RWPE1 (cell line): ENCODE measurements at regions not wholly inside any gene's neighbourhood (a gene's known extent, or its start where the extent isn't known, plus 50 kb on each side); places are given as distances from the start of the nearest gene placed in this dataset.

Experiments used
- CTCF ChIA-PET: fragments of 350-600 bp; sonication (Branson Sonifier 250); formaldehyde crosslinking; extraction: SDS; loops from one replicate; lab custom pipeline; 2021; lab: Yijun Ruan, JAX
- POLR2A ChIA-PET: fragments of 400-600 bp; formaldehyde crosslinking; extraction: SDS; loops from one replicate; lab custom pipeline; 2020; ENCODE audit warnings: antibody characterized with exemption; ENCODE audit not compliant: low non-redundant PET; lab: Yijun Ruan, JAX
- DNase-seq: peaks from one replicate; pipeline ENCODE4 v3.0.0; 2012; ENCODE audit warnings: low spot score
- H3K27ac ChIP-seq: fragments of 450-650 bp; 2 replicates; pipeline ENCODE4 v1.5.1; 2017
- TF ChIP-seq, protein P1 (sequence below): fragments of 450-650 bp; conservative IDR thresholded peaks from 2 replicates; pipeline ENCODE4 v1.5.1; 2017; ENCODE audit warnings: low read depth, mild to moderate bottlenecking

DNA sequence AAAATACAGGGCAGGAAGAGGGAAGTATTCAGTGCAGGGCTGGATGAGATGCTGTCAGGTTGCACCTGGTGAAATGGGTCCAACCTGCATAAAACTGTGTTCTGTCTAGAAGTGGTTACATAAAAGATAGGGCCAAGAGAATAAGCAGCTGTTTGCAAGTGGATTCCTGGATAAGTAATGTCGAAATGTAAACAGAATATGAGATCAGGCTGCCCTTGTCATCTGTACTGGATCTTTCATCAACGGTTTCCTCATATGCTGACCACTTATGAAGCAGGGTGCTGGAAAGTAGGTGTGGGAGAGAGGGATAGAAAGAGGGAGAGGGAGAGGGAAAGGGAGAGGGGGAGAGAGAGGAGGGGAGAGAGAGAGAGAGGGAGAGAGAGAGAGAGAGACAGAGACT is 349.8 kb upstream of the CPEB2 start:
- DNase-seq, result no peak
- TF ChIP-seq, protein P1, sequence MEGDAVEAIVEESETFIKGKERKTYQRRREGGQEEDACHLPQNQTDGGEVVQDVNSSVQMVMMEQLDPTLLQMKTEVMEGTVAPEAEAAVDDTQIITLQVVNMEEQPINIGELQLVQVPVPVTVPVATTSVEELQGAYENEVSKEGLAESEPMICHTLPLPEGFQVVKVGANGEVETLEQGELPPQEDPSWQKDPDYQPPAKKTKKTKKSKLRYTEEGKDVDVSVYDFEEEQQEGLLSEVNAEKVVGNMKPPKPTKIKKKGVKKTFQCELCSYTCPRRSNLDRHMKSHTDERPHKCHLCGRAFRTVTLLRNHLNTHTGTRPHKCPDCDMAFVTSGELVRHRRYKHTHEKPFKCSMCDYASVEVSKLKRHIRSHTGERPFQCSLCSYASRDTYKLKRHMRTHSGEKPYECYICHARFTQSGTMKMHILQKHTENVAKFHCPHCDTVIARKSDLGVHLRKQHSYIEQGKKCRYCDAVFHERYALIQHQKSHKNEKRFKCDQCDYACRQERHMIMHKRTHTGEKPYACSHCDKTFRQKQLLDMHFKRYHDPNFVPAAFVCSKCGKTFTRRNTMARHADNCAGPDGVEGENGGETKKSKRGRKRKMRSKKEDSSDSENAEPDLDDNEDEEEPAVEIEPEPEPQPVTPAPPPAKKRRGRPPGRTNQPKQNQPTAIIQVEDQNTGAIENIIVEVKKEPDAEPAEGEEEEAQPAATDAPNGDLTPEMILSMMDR, result no peak
- no peak overlapping the region for H3K27ac ChIP-seq
- ChIA-PET POLR2A (no interaction called here), CTCF (no interaction called here)

- POLR2A ChIA-PET, result no interaction called here
- no peak overlapping the region for H3K27ac ChIP-seq
- no peak for DNase-seq
- TF ChIP-seq, protein P1, result no peak
- CTCF ChIA-PET, result no interaction called here
Observed at GRCh38 chr4:14653338-14653737, 348.9 kb upstream of the CPEB2 start.

DNA sequence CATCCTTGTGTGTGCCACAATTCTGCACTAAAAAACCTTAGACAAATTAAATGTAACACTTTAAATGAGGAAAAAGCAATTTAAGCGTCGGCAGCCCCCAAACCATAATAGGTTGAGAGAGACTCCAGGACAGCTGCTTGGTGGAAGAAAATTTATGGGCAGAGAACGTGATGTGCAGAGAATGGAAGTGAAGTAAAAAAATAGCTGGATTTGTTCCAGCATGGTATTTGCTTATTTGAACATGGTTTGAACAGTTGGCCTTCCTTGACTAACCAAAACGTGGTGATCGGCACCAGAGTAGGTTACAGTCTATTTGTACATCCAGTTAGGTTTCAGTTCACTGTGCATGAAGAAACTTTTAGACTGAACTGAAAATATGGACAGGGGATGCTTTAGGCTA is 343.0 kb upstream of the CPEB2 start:
- TF ChIP-seq, protein P1, result no peak
- ChIA-PET CTCF (no interaction called here), POLR2A (no interaction called here)
- DNase-seq, result no peak
- H3K27ac ChIP-seq, result no peak overlapping the region

- CTCF ChIA-PET, result no interaction called here
- POLR2A ChIA-PET, result no interaction called here
- peak; percentile 11 for DNase-seq
- no peak overlapping the region for H3K27ac ChIP-seq
- TF ChIP-seq, protein P1, result no peak
Observed at GRCh38 chr4:14667624-14668151, 334.6 kb upstream of the CPEB2 start.

DNA sequence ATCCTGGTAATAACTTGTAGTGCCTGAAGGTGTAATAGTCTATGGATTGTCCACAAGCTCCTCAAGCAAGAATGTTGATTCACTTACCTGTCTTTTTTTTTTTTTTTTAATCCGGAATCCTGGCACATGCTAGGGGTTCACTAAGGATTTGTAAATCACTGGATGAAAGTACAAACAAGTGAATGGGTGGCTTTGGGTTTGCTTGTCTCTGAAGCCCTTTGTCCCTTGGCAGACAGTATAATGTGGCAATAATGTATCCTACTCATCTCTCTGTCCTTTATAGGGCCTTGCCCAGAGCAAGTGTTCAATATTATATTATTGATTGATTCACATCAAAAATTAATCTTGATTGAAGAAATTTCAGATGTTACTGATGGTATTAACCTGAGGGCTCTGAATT is 334.0 kb upstream of the CPEB2 start:
- no peak overlapping the region for H3K27ac ChIP-seq
- DNase-seq, result no peak
- ChIA-PET POLR2A (no interaction called here), CTCF (no interaction called here)
- TF ChIP-seq, protein P1, result no peak

DNA sequence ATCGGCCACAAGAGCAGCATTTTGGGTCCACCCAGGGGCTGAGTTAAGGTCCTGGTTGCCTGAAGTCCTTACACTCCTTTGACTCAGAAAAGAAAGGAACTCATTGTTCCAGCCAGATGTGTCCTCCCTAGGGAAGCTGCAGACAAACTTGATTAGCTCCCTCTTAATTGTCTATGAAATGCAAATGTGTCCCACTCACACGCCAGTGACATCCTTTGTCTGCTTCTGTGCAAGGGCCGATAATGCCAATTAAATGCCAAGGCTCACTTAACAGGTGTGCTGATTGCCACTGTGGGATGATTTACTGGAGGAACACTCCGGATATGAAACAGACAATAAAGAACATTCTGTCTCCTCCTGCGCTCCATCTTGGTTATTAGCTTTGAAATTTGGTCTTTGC is 332.9 kb upstream of the CPEB2 start:
- ChIA-PET CTCF (no interaction called here), POLR2A (no interaction called here)
- TF ChIP-seq, protein P1, result no peak
- DNase-seq, result no peak
- no peak overlapping the region for H3K27ac ChIP-seq
